ENCODE measurements at regions not wholly inside any gene's neighbourhood (a gene's known extent, or its start where the extent isn't known, plus 50 kb on each side); places are given as distances from the start of the nearest gene placed in this dataset.

- TF ChIP-seq REST (IDR thresholded peaks at IDR 0.05; ENCODE audit: low read depth, low read length), result no peak
- TF ChIP-seq MYC (IDR thresholded peaks at IDR 0.05; ENCODE audit: insufficient read depth, insufficient read length, insufficient replicate concordance, low read length, severe bottlenecking), result no peak
- TF ChIP-seq, protein P1, sequence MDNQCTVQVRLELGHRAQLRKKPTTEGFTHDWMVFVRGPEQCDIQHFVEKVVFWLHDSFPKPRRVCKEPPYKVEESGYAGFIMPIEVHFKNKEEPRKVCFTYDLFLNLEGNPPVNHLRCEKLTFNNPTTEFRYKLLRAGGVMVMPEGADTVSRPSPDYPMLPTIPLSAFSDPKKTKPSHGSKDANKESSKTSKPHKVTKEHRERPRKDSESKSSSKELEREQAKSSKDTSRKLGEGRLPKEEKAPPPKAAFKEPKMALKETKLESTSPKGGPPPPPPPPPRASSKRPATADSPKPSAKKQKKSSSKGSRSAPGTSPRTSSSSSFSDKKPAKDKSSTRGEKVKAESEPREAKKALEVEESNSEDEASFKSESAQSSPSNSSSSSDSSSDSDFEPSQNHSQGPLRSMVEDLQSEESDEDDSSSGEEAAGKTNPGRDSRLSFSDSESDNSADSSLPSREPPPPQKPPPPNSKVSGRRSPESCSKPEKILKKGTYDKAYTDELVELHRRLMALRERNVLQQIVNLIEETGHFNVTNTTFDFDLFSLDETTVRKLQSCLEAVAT (IDR thresholded peaks at IDR 0.05), result no peak
- TF ChIP-seq, protein P2, sequence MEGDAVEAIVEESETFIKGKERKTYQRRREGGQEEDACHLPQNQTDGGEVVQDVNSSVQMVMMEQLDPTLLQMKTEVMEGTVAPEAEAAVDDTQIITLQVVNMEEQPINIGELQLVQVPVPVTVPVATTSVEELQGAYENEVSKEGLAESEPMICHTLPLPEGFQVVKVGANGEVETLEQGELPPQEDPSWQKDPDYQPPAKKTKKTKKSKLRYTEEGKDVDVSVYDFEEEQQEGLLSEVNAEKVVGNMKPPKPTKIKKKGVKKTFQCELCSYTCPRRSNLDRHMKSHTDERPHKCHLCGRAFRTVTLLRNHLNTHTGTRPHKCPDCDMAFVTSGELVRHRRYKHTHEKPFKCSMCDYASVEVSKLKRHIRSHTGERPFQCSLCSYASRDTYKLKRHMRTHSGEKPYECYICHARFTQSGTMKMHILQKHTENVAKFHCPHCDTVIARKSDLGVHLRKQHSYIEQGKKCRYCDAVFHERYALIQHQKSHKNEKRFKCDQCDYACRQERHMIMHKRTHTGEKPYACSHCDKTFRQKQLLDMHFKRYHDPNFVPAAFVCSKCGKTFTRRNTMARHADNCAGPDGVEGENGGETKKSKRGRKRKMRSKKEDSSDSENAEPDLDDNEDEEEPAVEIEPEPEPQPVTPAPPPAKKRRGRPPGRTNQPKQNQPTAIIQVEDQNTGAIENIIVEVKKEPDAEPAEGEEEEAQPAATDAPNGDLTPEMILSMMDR (IDR thresholded peaks at IDR 0.05 in 2 of 3, conservative IDR thresholded peaks at IDR 0.05 in 1 of 3; ENCODE audit: control insufficient read depth in 2 of 3, extremely low read depth in 1 of 3, insufficient read depth in 1 of 3, low read depth in 3 of 3, low read length in 3 of 3), result no peak
- no peak for TF ChIP-seq ZZZ3 (IDR thresholded peaks at IDR 0.05; ENCODE audit: control insufficient read depth, insufficient read length, low read depth)
- no peak for TF ChIP-seq POLR2A (IDR thresholded peaks at IDR 0.05; ENCODE audit: low read depth, low read length)
- no peak for TF ChIP-seq ZBED1 (IDR thresholded peaks at IDR 0.05; ENCODE audit: borderline replicate concordance)
Measured at GRCh38 chr7:21346297-21346696, 81.6 kb upstream of the SP4 start.
